Ovary (tissue), 3 donors: ENCODE measurements at regions not wholly inside any gene's neighbourhood (a gene's known extent, or its start where the extent isn't known, plus 50 kb on each side); places are given as distances from the start of the nearest gene placed in this dataset.

Experiments used
- CTCF ChIP-seq, 3 donors: fragments of 450-650 bp in 2 of 3; fragments of 200-600 bp in 1 of 3; IDR thresholded peaks; one replicate each; pipeline versions ENCODE4 v1.5.1 to v1.8.0; 2016 to 2022; ENCODE audit warnings: antibody characterized with exemption in 3 of 3, mild to moderate bottlenecking in 1 of 3
- EP300 ChIP-seq: sonication (generic); formaldehyde crosslinking; IDR thresholded peaks from one replicate; pipeline ENCODE4 v1.6.1; 2017; ENCODE audit warnings: antibody characterized with exemption
- donor health status: DM: no; HTN: no; CAD: no.

GRCh38 chr4:11230866-11231265 lies 197.8 kb downstream of the HS3ST1 start:
- no peak for TF ChIP-seq CTCF (IDR thresholded peaks at IDR 0.05)
- TF ChIP-seq EP300: no peak
